ENCODE measurements at regions not wholly inside any gene's neighbourhood (a gene's known extent, or its start where the extent isn't known, plus 50 kb on each side); places are given as distances from the start of the nearest gene placed in this dataset.

GRCh38 chr16:80074329-80074728 is 466.5 kb upstream of the DYNLRB2 start:
- Histone ChIP-seq H3K4me3 (ENCODE audit: low read depth, low read length) (no peak overlapping the region), H3K36me3 (ENCODE audit: control insufficient read depth, insufficient read depth, low read length) (no peaks in the 10 kb centered on the region), H3K27me3 (ENCODE audit: control insufficient read depth, insufficient read depth, low read length) (peaks cover 3% of the 10 kb centered on the region)
- TF ChIP-seq CTCF (IDR thresholded peaks at IDR 0.05; ENCODE audit: insufficient read depth, low read depth, low read length) = no peak
- POLR2A ChIA-PET = interaction anchor here (0.6 kb wide), 1 partner anchor 290 kb away, joined by 3 read pairs; no protein-coding TSS in a partner anchor
- DNase-seq (ENCODE audit: low read depth) = no peak
- CTCF ChIA-PET = interaction anchor here (0.8 kb wide), 1 partner anchor 10 kb away, joined by 3 read pairs; no protein-coding TSS in a partner anchor

- ChIA-PET CTCF (interaction anchor here (1.3 kb wide), 1 partner anchor 13 kb away, joined by 3 read pairs; no protein-coding TSS in a partner anchor), POLR2A (interaction anchor here (0.6 kb wide), 1 partner anchor 474 kb away, joined by 4 read pairs; no protein-coding TSS in a partner anchor)
- DNase-seq (ENCODE audit: low read depth) = no peak
- Histone ChIP-seq H3K27me3 (ENCODE audit: control insufficient read depth, insufficient read depth, low read length) (no peaks in the 10 kb centered on the region), H3K36me3 (ENCODE audit: control insufficient read depth, insufficient read depth, low read length) (no peaks in the 10 kb centered on the region), H3K4me3 (ENCODE audit: low read depth, low read length) (no peak overlapping the region)
- TF ChIP-seq CTCF (IDR thresholded peaks at IDR 0.05; ENCODE audit: insufficient read depth, low read depth, low read length) = no peak
These were observed 468.8 kb upstream of the DYNLRB2 start for GRCh38 chr16:80071964-80072456.

- no peak for TF ChIP-seq CTCF (IDR thresholded peaks at IDR 0.05; ENCODE audit: insufficient read depth, low read depth, low read length)
- CTCF ChIA-PET = interaction anchor here (0.7 to 1.7 kb wide), 3 partner anchors 14 to 30 kb away, joined by 3 to 4 read pairs (median 4); no protein-coding TSS in a partner anchor
- Histone ChIP-seq H3K36me3 (ENCODE audit: control insufficient read depth, insufficient read depth, low read length) (no peaks in the 10 kb centered on the region), H3K27me3 (ENCODE audit: control insufficient read depth, insufficient read depth, low read length) (no peaks in the 10 kb centered on the region), H3K4me3 (ENCODE audit: low read depth, low read length) (no peak overlapping the region)
- DNase-seq (ENCODE audit: low read depth) = no peak
- POLR2A ChIA-PET = no interaction called here
These were observed 466.5 kb upstream of the MAF start for GRCh38 chr16:80066805-80067580.

GRCh38 chr16:80065541-80065940 is 465.0 kb upstream of the MAF start:
- ChIA-PET POLR2A (no interaction called here), CTCF (interaction anchor here (1.7 kb wide), 1 partner anchor 19 kb away, joined by 4 read pairs; no protein-coding TSS in a partner anchor)
- no peak for TF ChIP-seq CTCF (IDR thresholded peaks at IDR 0.05; ENCODE audit: insufficient read depth, low read depth, low read length)
- Histone ChIP-seq H3K27me3 (ENCODE audit: control insufficient read depth, insufficient read depth, low read length) (no peaks in the 10 kb centered on the region; the same call in 1 of the 2 replicates), H3K4me3 (ENCODE audit: low read depth, low read length) (no peak overlapping the region), H3K36me3 (ENCODE audit: control insufficient read depth, insufficient read depth, low read length) (no peaks in the 10 kb centered on the region)
- DNase-seq (ENCODE audit: low read depth) = no peak

GRCh38 chr16:80063713-80064069 is 463.2 kb upstream of the MAF start:
- ChIA-PET POLR2A (no interaction called here), CTCF (no interaction called here)
- Histone ChIP-seq H3K27me3 (ENCODE audit: control insufficient read depth, insufficient read depth, low read length) (no peaks in the 10 kb centered on the region; the same call in 1 of the 2 replicates), H3K4me3 (ENCODE audit: low read depth, low read length) (no peak overlapping the region), H3K36me3 (ENCODE audit: control insufficient read depth, insufficient read depth, low read length) (no peaks in the 10 kb centered on the region)
- TF ChIP-seq CTCF (IDR thresholded peaks at IDR 0.05; ENCODE audit: insufficient read depth, low read depth, low read length) = no peak
- no peak for DNase-seq (ENCODE audit: low read depth)

All from BJ (cell line).